Ovary (tissue), 3 donors: ENCODE measurements at regions not wholly inside any gene's neighbourhood (a gene's known extent, or its start where the extent isn't known, plus 50 kb on each side); places are given as distances from the start of the nearest gene placed in this dataset.

Experiments
- CTCF ChIP-seq, 3 donors: fragments of 450-650 bp in 2 of 3; fragments of 200-600 bp in 1 of 3; IDR thresholded peaks; one replicate each; pipeline versions ENCODE4 v1.5.1 to v1.8.0; 2016 to 2022; ENCODE audit warnings: antibody characterized with exemption in 3 of 3, mild to moderate bottlenecking in 1 of 3
- POLR2A ChIP-seq: fragments of 450-650 bp; IDR thresholded peaks from one replicate; pipeline ENCODE4 v1.6.1; 2017; ENCODE audit warnings: antibody characterized with exemption, mild to moderate bottlenecking, moderate library complexity
- donor health status: DM: no; HTN: no; CAD: no.

- TF ChIP-seq CTCF (IDR thresholded peaks at IDR 0.05) = no peak
- no peak for TF ChIP-seq POLR2A
Observed at GRCh38 chr5:165538065-165538464, 2032.6 kb downstream of the MAT2B start.
